ENCODE measurements at regions not wholly inside any gene's neighbourhood (a gene's known extent, or its start where the extent isn't known, plus 50 kb on each side); places are given as distances from the start of the nearest gene placed in this dataset.

- TF ChIP-seq ZNF18 (tag by site-specific recombination; IDR thresholded peaks at IDR 0.05) (no peak), ZNF362 (tag by site-specific recombination; IDR thresholded peaks at IDR 0.05) (peak; percentile 86), ZNF580 (tag by site-specific recombination; IDR thresholded peaks at IDR 0.05) (no peak)
These were observed 284.9 kb downstream of the KLF12 start (continued) for GRCh38 chr13:73849292-73849691.

- POLR2A ChIA-PET, result no interaction called here
- no peak overlapping the region for H3K27ac ChIP-seq (ENCODE audit: extremely low read depth, low read depth, low read length)
- H3K36me3 ChIP-seq (ENCODE audit: control insufficient read depth in 2 of 2, insufficient read depth in 1 of 2, low read length in 2 of 2), result peaks cover 0 to 8% of the 10 kb centered on the region in 2 experiments; a peak in 1 of 3 replicates
- no peaks in the 10 kb centered on the region for H3K9me3 ChIP-seq (ENCODE audit: control insufficient read depth, insufficient read depth, low read depth, low read length)
- TF ChIP-seq ZNF521 (tag by site-specific recombination; IDR thresholded peaks at IDR 0.05) (no peak), KLF9 (tag by site-specific recombination; IDR thresholded peaks at IDR 0.05; ENCODE audit: low read depth) (no peak), ZNF324 (tag by site-specific recombination; IDR thresholded peaks at IDR 0.05) (no peak), MEIS1 (CRISPR knock-in tag; IDR thresholded peaks at IDR 0.05; ENCODE audit: borderline replicate concordance) (no peak), KLF7 (tag by site-specific recombination; IDR thresholded peaks at IDR 0.05; ENCODE audit: borderline replicate concordance) (no peak), GFI1B (tag by site-specific recombination; IDR thresholded peaks at IDR 0.05) (no peak), TRIM28 (IDR thresholded peaks at IDR 0.05; ENCODE audit: borderline replicate concordance, low read length) (no peak), ZNF280D (tag by site-specific recombination; IDR thresholded peaks at IDR 0.05) (no peak), ZNF558 (tag by site-specific recombination; IDR thresholded peaks at IDR 0.05) (no peak), OVOL3 (tag by site-specific recombination; IDR thresholded peaks at IDR 0.05) (no peak), ZNF132 (tag by site-specific recombination; IDR thresholded peaks at IDR 0.05; ENCODE audit: borderline replicate concordance) (no peak), PRDM4 (tag by site-specific recombination; IDR thresholded peaks at IDR 0.05) (no peak), TCF7L2 (IDR thresholded peaks at IDR 0.05; ENCODE audit: borderline replicate concordance, low read depth, low read length) (no peak)
- H3K4me1 ChIP-seq (ENCODE audit: control insufficient read depth, insufficient read depth, low read length), result no peaks in the 10 kb centered on the region
- H3K4me3 ChIP-seq (ENCODE audit: low read depth, low read length), result no peak overlapping the region
- CTCF ChIA-PET, result no interaction called here
These were observed 289.2 kb downstream of the KLF12 start for GRCh38 chr13:73844986-73845385.

Measured in HEK293 (cell line).